OCI-M2 (cell line): ENCODE measurements at regions not wholly inside any gene's neighbourhood (a gene's known extent, or its start where the extent isn't known, plus 50 kb on each side); places are given as distances from the start of the nearest gene placed in this dataset.

Source experiments
- DNase-seq: peaks from one replicate; lab custom pipeline; 2025; ENCODE audit not compliant: unreplicated experiment; lab: John Stamatoyannopoulos, UW

- DNase-seq, result no peak
These were observed 371.6 kb downstream of the MCTP2 start for GRCh38 chr15:94602754-94603470.

- no peak for DNase-seq
These were observed 374.9 kb downstream of the MCTP2 start for GRCh38 chr15:94606286-94606685.

GRCh38 chr15:94607176-94607654, 375.9 kb downstream of the MCTP2 start:
- DNase-seq, result no peak

GRCh38 chr15:94610069-94610468, 378.7 kb downstream of the MCTP2 start:
- no peak for DNase-seq

- no peak for DNase-seq
These were observed 379.1 kb downstream of the MCTP2 start for GRCh38 chr15:94610485-94610884.

GRCh38 chr15:94611656-94612055, 380.3 kb downstream of the MCTP2 start:
- no peak for DNase-seq

GRCh38 chr15:94615688-94616087, 384.3 kb downstream of the MCTP2 start:
- DNase-seq, result no peak

- DNase-seq, result no peak
These were observed 389.3 kb downstream of the MCTP2 start for GRCh38 chr15:94620632-94621031.

GRCh38 chr15:94621736-94622135, 390.4 kb downstream of the MCTP2 start:
- DNase-seq, result no peak

GRCh38 chr15:94626949-94627348, 395.6 kb downstream of the MCTP2 start:
- DNase-seq, result no peak

GRCh38 chr15:94631608-94632007, 400.2 kb downstream of the MCTP2 start:
- no peak for DNase-seq

GRCh38 chr15:94638183-94638582, 406.8 kb downstream of the MCTP2 start:
- no peak for DNase-seq

GRCh38 chr15:94639701-94640100, 408.3 kb downstream of the MCTP2 start:
- no peak for DNase-seq

- no peak for DNase-seq
These were observed 413.1 kb downstream of the MCTP2 start for GRCh38 chr15:94644433-94644832.

- no peak for DNase-seq
These were observed 421.7 kb downstream of the MCTP2 start for GRCh38 chr15:94653071-94653470.

- DNase-seq, result no peak
These were observed 424.0 kb downstream of the MCTP2 start for GRCh38 chr15:94655249-94655880.

GRCh38 chr15:94665676-94666441, 434.5 kb downstream of the MCTP2 start:
- DNase-seq, result no peak

GRCh38 chr15:94666553-94666952, 435.2 kb downstream of the MCTP2 start:
- no peak for DNase-seq

- no peak for DNase-seq
These were observed 435.7 kb downstream of the MCTP2 start for GRCh38 chr15:94667109-94667508.

- no peak for DNase-seq
These were observed 439.2 kb downstream of the MCTP2 start for GRCh38 chr15:94670438-94671034.

- no peak for DNase-seq
These were observed 440.6 kb downstream of the MCTP2 start for GRCh38 chr15:94671858-94672532.
